Muscle layer of duodenum (tissue), 2 donors: ENCODE measurements at regions not wholly inside any gene's neighbourhood (a gene's known extent, or its start where the extent isn't known, plus 50 kb on each side); places are given as distances from the start of the nearest gene placed in this dataset.
"Not testable (repeated sequence)": the region's sequence is repeated elsewhere in the genome, so short reads cannot be mapped to it uniquely, and the experiment has no call there.

ENCODE experiments used
- H3K27ac ChIP-seq: one replicate; pipeline ENCODE4 v1.7.0; 2013; ENCODE audit warnings: mild to moderate bottlenecking, low read length
- H3K27me3 ChIP-seq: one replicate; pipeline ENCODE4 v1.7.0; 2013; ENCODE audit warnings: low read depth, mild to moderate bottlenecking, control low read depth, low read length
- H3K36me3 ChIP-seq, 2 donors: one replicate each; pipeline ENCODE4 v1.7.0; 2013; ENCODE audit warnings: low read length in 2 of 2, control low read depth in 1 of 2, mild to moderate bottlenecking in 1 of 2; ENCODE audit not compliant: insufficient read depth in 2 of 2, control insufficient read depth in 1 of 2
- H3K4me1 ChIP-seq, 2 donors: one replicate each; pipeline ENCODE4 v1.7.0; 2013; ENCODE audit warnings: low read length in 2 of 2, mild to moderate bottlenecking in 2 of 2, control low read depth in 1 of 2, moderate library complexity in 1 of 2; ENCODE audit not compliant: insufficient read depth in 2 of 2, control insufficient read depth in 1 of 2
- H3K4me3 ChIP-seq, 2 donors: one replicate each; pipeline ENCODE4 v1.7.0; 2013; ENCODE audit warnings: low read length in 2 of 2, low read depth in 1 of 2, mild to moderate bottlenecking in 1 of 2
- H3K9me3 ChIP-seq, 2 donors: one replicate each; pipeline ENCODE4 v1.7.0; 2013; ENCODE audit warnings: low read length in 2 of 2, control low read depth in 1 of 2, mild to moderate bottlenecking in 1 of 2; ENCODE audit not compliant: control insufficient read depth in 1 of 2
- donor health status: healthy.

DNA sequence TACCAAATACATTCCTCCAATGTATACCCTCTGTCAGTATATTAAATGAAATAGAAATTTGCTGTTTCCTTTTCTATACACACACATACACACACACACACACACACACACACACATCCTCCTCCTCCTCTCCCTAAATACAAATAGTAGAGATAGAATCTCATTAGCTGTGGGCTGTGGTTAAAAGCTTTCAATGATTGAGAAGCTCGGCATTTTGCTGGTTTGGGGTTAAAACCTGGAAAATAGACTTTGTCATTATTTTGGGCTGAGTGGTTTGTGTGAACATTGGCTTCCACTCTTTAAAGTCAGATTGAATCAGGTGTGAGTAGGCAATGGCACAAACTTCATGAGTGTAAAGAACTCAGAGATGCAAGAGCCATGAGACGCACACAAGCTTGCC is 596.0 kb downstream of the XPNPEP1 start:
- H3K27ac ChIP-seq = no peak overlapping the region
- no peaks in the 10 kb centered on the region for H3K4me1 ChIP-seq
- no peaks in the 10 kb centered on the region for H3K27me3 ChIP-seq
- H3K4me3 ChIP-seq = no peak overlapping the region
- no peaks in the 10 kb centered on the region for H3K9me3 ChIP-seq
- no peaks in the 10 kb centered on the region for H3K36me3 ChIP-seq

- H3K36me3 ChIP-seq = no peaks in the 10 kb centered on the region
- H3K4me1 ChIP-seq = no peaks in the 10 kb centered on the region
- no peaks in the 10 kb centered on the region for H3K27me3 ChIP-seq
These were observed 598.6 kb downstream of the XPNPEP1 start for GRCh38 chr10:109324721-109325120.

GRCh38 chr10:109317746-109318366 is 605.5 kb downstream of the XPNPEP1 start:
- H3K9me3 ChIP-seq = no peaks in the 10 kb centered on the region
- no peaks in the 10 kb centered on the region for H3K4me1 ChIP-seq
- H3K36me3 ChIP-seq = no peaks in the 10 kb centered on the region
- no peak overlapping the region for H3K27ac ChIP-seq
- no peak overlapping the region for H3K4me3 ChIP-seq
- H3K27me3 ChIP-seq = no peaks in the 10 kb centered on the region

More at GRCh38 chr10:109324721-109325120, 598.6 kb downstream of the XPNPEP1 start:
- Histone ChIP-seq H3K4me3 (no peak overlapping the region), H3K27ac (no peak overlapping the region), H3K9me3 (no peaks in the 10 kb centered on the region)

DNA sequence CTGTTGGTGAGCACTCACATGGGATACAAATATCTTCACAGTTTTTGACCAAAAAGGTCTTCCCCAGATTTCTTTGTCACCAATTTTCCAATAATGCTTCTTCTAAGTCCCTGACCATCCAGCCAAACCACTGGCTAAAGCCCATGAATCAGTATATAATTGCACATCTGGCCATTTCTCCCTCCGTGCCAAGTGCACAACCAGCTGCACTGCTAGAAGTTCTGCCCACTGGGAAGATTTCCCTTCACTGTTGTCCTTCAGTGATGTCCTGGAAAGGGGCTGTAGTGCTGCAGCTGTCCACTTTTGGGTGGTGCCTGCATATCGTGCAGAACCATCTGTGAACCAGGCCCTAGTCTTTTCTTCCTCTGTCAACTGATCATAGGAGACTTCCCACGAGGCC is 609.3 kb downstream of the XPNPEP1 start:
- H3K27ac ChIP-seq, H3K4me1 ChIP-seq, H3K36me3 ChIP-seq, H3K9me3 ChIP-seq, H3K4me3 ChIP-seq, H3K27me3 ChIP-seq: not testable (repeated sequence)

- H3K36me3 ChIP-seq, H3K27ac ChIP-seq, H3K4me1 ChIP-seq, H3K9me3 ChIP-seq, H3K27me3 ChIP-seq, H3K4me3 ChIP-seq: not testable (repeated sequence)
These were observed 610.8 kb downstream of the XPNPEP1 start for GRCh38 chr10:109312555-109312954.

DNA sequence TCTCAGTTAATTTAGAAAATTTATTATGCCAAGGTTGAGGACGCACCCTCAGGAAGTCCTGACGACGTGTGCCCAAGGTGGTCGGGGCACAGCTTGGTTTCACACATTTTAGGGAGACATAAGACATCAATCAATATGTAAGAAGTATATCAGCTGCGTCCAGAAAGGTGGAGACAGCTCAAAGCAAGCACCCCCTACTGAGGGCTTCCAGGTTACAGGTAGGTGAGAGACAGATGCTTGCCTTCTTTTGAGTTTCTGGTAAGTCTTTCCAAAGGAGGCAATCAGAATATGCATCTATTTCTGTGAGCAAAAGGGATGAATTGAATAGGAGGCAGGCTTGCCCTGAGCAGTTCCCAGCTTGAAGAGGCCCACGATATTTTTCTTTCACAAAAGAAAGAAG is 614.3 kb downstream of the XPNPEP1 start:
- no peaks in the 10 kb centered on the region for H3K27me3 ChIP-seq
- no peak overlapping the region for H3K27ac ChIP-seq
- H3K36me3 ChIP-seq = no peaks in the 10 kb centered on the region
- H3K4me3 ChIP-seq = no peak overlapping the region
- H3K9me3 ChIP-seq = no peaks in the 10 kb centered on the region
- no peaks in the 10 kb centered on the region for H3K4me1 ChIP-seq

DNA sequence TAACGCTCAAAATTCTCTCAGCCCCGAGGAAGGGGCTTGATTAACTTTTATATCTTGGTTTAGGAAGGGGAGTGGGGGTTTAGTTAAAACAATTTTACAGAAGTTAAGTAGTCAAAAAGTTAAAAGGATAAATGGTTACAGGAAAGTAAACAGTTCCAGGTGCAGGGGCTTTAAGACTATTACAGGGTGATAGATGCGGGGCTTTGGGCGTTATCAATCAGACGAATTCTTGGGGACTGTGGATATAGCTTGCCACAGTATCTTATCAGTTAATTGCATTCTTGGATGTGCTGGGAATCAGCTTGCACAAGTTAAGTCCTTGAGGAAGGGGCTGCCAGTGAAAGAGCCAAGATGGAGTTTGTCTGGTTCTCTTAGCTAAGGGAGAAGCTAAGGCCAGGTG is 616.2 kb downstream of the XPNPEP1 start:
- not testable (repeated sequence) for H3K27ac ChIP-seq, H3K27me3 ChIP-seq, H3K36me3 ChIP-seq, H3K4me3 ChIP-seq, H3K9me3 ChIP-seq, H3K4me1 ChIP-seq

DNA sequence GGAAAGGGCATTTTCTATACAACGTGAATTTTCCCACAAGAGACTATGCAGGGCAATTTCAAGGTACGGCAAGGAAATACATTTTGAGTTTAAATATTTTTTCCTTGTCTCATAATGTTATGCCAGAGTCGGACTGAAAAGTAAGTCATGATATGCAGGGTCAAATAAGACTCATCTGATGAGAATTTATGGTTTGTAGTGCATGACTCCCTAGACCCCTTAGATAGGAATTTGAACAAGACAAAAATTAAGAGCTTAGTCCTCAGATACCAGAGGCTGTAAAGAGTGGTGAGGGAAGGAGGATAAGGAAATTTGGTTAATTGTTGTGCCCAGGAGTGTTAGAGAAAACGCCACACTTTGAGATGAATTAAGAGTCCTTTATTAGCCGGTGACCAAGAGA is 616.6 kb downstream of the XPNPEP1 start:
- no peak overlapping the region for H3K27ac ChIP-seq
- H3K9me3 ChIP-seq = no peaks in the 10 kb centered on the region
- H3K36me3 ChIP-seq = no peaks in the 10 kb centered on the region
- H3K4me1 ChIP-seq = no peaks in the 10 kb centered on the region
- no peaks in the 10 kb centered on the region for H3K27me3 ChIP-seq
- H3K4me3 ChIP-seq = no peak overlapping the region

- Histone ChIP-seq H3K36me3 (no peaks in the 10 kb centered on the region), H3K4me3 (no peak overlapping the region), H3K27ac (no peak overlapping the region), H3K27me3 (no peaks in the 10 kb centered on the region), H3K9me3 (no peaks in the 10 kb centered on the region), H3K4me1 (peaks cover 0 to 6% of the 10 kb centered on the region in 2 donors)
These were observed 635.5 kb downstream of the XPNPEP1 start for GRCh38 chr10:109287858-109288257.

DNA sequence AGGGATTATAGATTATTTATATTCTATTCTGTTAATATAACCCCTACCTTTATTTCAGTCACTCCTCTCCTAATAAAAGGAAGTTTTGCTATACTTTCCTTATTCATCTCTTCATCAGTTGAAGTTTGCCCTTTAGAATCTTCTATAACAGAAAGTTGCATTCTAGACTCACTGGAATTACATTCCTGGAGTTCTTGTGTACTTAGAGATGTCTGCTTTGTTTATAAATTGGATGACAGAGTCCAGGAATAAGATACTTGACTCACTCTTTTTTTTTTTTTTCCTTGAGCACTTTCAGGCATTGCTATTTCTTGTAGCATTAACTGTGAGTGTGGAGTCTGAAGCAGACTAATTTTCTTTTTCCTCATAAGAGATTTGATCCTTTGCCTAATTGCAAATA is 640.8 kb downstream of the XPNPEP1 start:
- H3K27me3 ChIP-seq = no peaks in the 10 kb centered on the region
- H3K4me3 ChIP-seq = no peak overlapping the region
- peaks cover 0 to 17% of the 10 kb centered on the region in 2 donors for H3K4me1 ChIP-seq
- no peaks in the 10 kb centered on the region for H3K36me3 ChIP-seq
- H3K27ac ChIP-seq = no peak overlapping the region
- H3K9me3 ChIP-seq = no peaks in the 10 kb centered on the region

- Histone ChIP-seq H3K9me3 (no peaks in the 10 kb centered on the region), H3K4me1 (peaks cover 0 to 17% of the 10 kb centered on the region in 2 donors), H3K27ac (no peak overlapping the region), H3K4me3 (no peak overlapping the region), H3K27me3 (no peaks in the 10 kb centered on the region), H3K36me3 (no peaks in the 10 kb centered on the region)
These were observed 642.0 kb downstream of the XPNPEP1 start for GRCh38 chr10:109281347-109281746.

GRCh38 chr10:109280837-109281236 is 642.5 kb downstream of the XPNPEP1 start:
- Histone ChIP-seq H3K36me3 (no peaks in the 10 kb centered on the region), H3K4me3 (no peak overlapping the region), H3K27ac (no peak overlapping the region), H3K4me1 (peaks cover 0 to 19% of the 10 kb centered on the region in 2 donors), H3K27me3 (no peaks in the 10 kb centered on the region), H3K9me3 (no peaks in the 10 kb centered on the region)
